Prostate gland (tissue), 2 donors: ENCODE measurements at regions not wholly inside any gene's neighbourhood (a gene's known extent, or its start where the extent isn't known, plus 50 kb on each side); places are given as distances from the start of the nearest gene placed in this dataset.

Experiments
- POLR2A ChIP-seq: fragments of 450-650 bp; IDR thresholded peaks from one replicate; pipeline ENCODE4 v1.6.1; 2016; ENCODE audit warnings: antibody characterized with exemption, mild to moderate bottlenecking
- POLR2AphosphoS5 ChIP-seq: sonication (generic); formaldehyde crosslinking; IDR thresholded peaks from one replicate; pipeline ENCODE4 v1.6.1; 2017; ENCODE audit warnings: antibody characterized with exemption
- TF ChIP-seq, protein P1 (sequence below), 4 experiments: fragments of 200-600 bp in 2 of 4; fragments of 450-650 bp in 2 of 4; sonication (generic) in 2 of 4; IDR thresholded peaks; 1 replicate in 3 of 4; 2 replicates in 1 of 4; pipeline ENCODE4 v1.5.1; 2016 to 2019; ENCODE audit warnings: antibody characterized with exemption in 4 of 4, mild to moderate bottlenecking in 2 of 4, moderate library complexity in 2 of 4

DNA sequence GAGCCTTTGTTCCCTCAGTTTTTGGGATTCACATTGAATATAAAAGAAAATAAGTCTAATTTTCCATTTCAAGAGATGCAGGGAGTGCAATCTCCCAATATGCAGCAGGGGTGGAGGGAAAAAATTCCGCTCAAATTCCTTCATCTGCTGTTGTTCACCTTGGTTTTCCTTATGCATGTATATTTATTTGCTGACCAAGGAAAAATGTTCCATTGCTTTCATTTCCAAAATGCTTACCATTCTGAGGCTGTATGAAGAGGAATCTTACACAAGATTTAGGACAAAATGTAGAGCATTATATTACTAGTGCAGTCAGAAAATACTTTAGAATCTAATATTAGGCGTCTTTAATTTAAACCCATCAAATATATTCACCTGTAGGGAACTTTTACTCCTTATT is 863.9 kb downstream of the EPHA3 start:
- TF ChIP-seq, protein P1, sequence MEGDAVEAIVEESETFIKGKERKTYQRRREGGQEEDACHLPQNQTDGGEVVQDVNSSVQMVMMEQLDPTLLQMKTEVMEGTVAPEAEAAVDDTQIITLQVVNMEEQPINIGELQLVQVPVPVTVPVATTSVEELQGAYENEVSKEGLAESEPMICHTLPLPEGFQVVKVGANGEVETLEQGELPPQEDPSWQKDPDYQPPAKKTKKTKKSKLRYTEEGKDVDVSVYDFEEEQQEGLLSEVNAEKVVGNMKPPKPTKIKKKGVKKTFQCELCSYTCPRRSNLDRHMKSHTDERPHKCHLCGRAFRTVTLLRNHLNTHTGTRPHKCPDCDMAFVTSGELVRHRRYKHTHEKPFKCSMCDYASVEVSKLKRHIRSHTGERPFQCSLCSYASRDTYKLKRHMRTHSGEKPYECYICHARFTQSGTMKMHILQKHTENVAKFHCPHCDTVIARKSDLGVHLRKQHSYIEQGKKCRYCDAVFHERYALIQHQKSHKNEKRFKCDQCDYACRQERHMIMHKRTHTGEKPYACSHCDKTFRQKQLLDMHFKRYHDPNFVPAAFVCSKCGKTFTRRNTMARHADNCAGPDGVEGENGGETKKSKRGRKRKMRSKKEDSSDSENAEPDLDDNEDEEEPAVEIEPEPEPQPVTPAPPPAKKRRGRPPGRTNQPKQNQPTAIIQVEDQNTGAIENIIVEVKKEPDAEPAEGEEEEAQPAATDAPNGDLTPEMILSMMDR (IDR thresholded peaks at IDR 0.05) = no peak
- no peak for TF ChIP-seq POLR2A
- no peak for TF ChIP-seq POLR2AphosphoS5
